Glutamatergic neuron (in vitro differentiated cells): ENCODE measurements at regions not wholly inside any gene's neighbourhood (a gene's known extent, or its start where the extent isn't known, plus 50 kb on each side); places are given as distances from the start of the nearest gene placed in this dataset.

Experiments
- DNase-seq: peaks from one replicate; pipeline ENCODE4 v3.0.0; 2022
- H3K27ac Mint-ChIP-seq: one replicate; pipeline ENCODE4 v1.8.0; 2020; ENCODE audit warnings: mild to moderate bottlenecking, mixed read lengths, inconsistent platforms; ENCODE audit not compliant: unreplicated experiment
- H3K27me3 Mint-ChIP-seq: one replicate; pipeline ENCODE4 v1.8.0; 2020; ENCODE audit warnings: mild to moderate bottlenecking, moderate library complexity, mixed read lengths, inconsistent platforms; ENCODE audit not compliant: unreplicated experiment
- H3K36me3 Mint-ChIP-seq: one replicate; pipeline ENCODE4 v1.8.0; 2020; ENCODE audit warnings: mild to moderate bottlenecking, mixed read lengths, inconsistent platforms; ENCODE audit not compliant: unreplicated experiment
- H3K4me1 Mint-ChIP-seq: one replicate; pipeline ENCODE4 v1.8.0; 2020; ENCODE audit warnings: mild to moderate bottlenecking, low read depth, mixed read lengths, inconsistent platforms; ENCODE audit not compliant: unreplicated experiment
- H3K4me3 Mint-ChIP-seq: one replicate; pipeline ENCODE4 v1.8.0; 2020; ENCODE audit warnings: mild to moderate bottlenecking, mixed read lengths, inconsistent platforms; ENCODE audit not compliant: unreplicated experiment
- H3K9me3 Mint-ChIP-seq: one replicate; pipeline ENCODE4 v1.8.0; 2020; ENCODE audit warnings: mild to moderate bottlenecking, moderate library complexity, mixed read lengths, inconsistent platforms; ENCODE audit not compliant: unreplicated experiment
- TF ChIP-seq, protein P1 (sequence below): fragments of 200-600 bp; sonication (generic); IDR thresholded peaks from one replicate; pipeline ENCODE4 v1.5.0; 2021; ENCODE audit not compliant: partially characterized antibody, unreplicated experiment

DNA sequence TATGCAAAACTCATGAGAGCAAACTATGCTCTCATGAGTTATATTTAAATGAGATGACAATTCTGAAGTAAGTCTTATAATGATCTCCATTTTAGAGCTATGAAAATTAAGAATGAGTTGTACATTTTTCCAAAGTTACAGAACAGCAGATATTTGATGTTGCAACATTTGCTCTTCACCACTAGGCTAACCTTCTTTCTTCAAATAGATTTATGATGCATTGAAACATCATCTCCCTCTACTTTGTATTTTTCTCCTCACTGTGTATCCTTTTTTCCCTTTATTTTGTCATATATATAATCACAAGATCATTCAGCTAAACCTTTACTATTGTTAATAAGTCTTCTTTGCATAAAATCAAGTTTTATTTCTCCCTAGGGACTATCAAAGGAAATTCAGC is 497.7 kb upstream of the TYRP1 start:
- no peak for DNase-seq
- H3K27me3 Mint-ChIP-seq = no peaks in the 10 kb centered on the region
- H3K4me1 Mint-ChIP-seq = peaks cover 10% of the 10 kb centered on the region
- TF ChIP-seq, protein P1, sequence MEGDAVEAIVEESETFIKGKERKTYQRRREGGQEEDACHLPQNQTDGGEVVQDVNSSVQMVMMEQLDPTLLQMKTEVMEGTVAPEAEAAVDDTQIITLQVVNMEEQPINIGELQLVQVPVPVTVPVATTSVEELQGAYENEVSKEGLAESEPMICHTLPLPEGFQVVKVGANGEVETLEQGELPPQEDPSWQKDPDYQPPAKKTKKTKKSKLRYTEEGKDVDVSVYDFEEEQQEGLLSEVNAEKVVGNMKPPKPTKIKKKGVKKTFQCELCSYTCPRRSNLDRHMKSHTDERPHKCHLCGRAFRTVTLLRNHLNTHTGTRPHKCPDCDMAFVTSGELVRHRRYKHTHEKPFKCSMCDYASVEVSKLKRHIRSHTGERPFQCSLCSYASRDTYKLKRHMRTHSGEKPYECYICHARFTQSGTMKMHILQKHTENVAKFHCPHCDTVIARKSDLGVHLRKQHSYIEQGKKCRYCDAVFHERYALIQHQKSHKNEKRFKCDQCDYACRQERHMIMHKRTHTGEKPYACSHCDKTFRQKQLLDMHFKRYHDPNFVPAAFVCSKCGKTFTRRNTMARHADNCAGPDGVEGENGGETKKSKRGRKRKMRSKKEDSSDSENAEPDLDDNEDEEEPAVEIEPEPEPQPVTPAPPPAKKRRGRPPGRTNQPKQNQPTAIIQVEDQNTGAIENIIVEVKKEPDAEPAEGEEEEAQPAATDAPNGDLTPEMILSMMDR = peak; percentile 54
- H3K27ac Mint-ChIP-seq = no peak overlapping the region
- no peak overlapping the region for H3K4me3 Mint-ChIP-seq
- no peaks in the 10 kb centered on the region for H3K9me3 Mint-ChIP-seq
- H3K36me3 Mint-ChIP-seq = no peaks in the 10 kb centered on the region

DNA sequence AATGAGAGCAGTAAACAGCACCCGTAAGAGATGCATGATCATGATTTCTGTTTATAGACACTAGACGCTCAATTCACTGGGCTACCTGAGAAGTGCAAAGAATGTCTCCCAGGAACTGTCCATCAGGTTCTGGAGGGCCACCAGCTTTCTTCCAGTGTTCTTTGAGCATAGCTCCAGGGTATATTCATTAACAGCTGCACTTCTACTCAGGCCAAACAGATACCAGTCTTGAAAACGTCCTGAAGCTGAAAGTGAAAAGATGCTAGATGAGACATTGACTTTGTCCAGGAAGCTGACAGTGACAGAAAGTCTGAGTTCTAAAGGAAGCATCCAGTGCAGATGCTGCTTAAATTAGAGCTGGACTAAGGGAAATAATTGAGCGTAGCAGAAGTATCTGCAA is 488.7 kb upstream of the TYRP1 start:
- H3K4me3 Mint-ChIP-seq = no peak overlapping the region
- TF ChIP-seq, protein P1 = no peak
- peaks cover 1% of the 10 kb centered on the region for H3K27me3 Mint-ChIP-seq
- no peaks in the 10 kb centered on the region for H3K36me3 Mint-ChIP-seq
- no peak overlapping the region for H3K27ac Mint-ChIP-seq
- H3K4me1 Mint-ChIP-seq = no peaks in the 10 kb centered on the region
- no peaks in the 10 kb centered on the region for H3K9me3 Mint-ChIP-seq
- no peak for DNase-seq

DNA sequence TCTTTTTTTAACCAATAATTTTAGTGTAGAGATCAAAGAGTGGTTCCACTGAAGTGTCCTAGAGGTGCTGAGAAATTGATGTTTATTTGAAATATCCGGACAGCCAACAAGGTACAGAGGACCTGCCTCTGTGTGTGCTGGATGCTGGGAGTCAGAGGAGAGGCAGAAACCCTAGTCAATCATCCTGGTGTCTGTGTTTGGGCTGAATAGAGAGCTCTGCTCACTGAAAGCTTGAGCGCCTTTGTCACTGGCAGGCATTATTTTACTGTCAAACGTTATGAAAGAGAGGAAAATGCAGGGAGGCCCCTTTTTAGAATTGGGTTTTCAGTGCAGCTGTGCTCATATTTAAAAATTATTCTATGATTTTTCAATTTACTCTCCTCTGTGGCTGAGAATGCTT is 480.3 kb upstream of the TYRP1 start:
- Mint-ChIP-seq H3K27ac (no peak overlapping the region), H3K27me3 (no peaks in the 10 kb centered on the region), H3K36me3 (no peaks in the 10 kb centered on the region), H3K4me1 (no peaks in the 10 kb centered on the region), H3K9me3 (peaks cover 5% of the 10 kb centered on the region), H3K4me3 (no peak overlapping the region)
- DNase-seq = no peak
- TF ChIP-seq, protein P1 = no peak

DNA sequence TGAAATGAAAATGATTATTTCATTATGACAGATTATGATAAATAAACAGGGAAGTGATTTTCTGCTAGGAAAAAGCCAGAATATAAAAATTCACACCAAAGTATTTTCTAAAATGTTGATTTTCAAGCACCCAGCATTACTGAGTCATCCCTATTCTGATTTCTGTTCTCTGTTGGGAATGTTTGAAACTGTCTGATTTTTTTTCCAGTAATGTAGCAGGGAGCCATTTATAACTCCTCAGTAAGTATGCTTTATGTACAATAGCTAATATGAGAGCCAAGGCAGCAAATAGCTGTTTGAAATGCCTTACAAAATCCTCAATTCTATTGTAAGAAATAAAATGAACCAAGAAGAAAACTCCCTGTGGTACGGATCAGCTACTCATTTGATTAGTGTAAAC is 471.7 kb upstream of the TYRP1 start:
- no peak overlapping the region for H3K27ac Mint-ChIP-seq
- H3K9me3 Mint-ChIP-seq = no peaks in the 10 kb centered on the region
- DNase-seq = no peak
- TF ChIP-seq, protein P1 = no peak
- no peak overlapping the region for H3K4me3 Mint-ChIP-seq
- H3K27me3 Mint-ChIP-seq = no peaks in the 10 kb centered on the region
- peaks cover 4% of the 10 kb centered on the region for H3K4me1 Mint-ChIP-seq
- H3K36me3 Mint-ChIP-seq = no peaks in the 10 kb centered on the region

DNA sequence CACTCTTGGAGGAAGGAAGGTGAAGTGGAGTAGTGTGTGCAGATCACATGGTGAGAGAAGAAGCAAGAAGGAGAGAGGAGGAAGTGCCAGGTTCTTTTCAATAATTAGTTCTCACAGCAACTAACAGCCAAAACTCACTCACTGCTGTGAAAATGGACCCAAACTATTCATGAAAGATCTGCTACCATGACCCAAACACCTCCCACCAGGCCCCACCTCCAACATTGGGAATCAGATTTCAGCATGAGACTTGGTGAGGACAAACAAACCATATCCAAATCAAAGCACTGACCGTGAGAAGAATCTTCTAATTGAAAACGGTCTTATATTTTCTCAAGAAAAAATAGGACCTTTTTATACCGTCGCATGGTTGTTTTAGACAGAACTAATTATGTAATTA is 468.7 kb upstream of the TYRP1 start:
- no peak overlapping the region for H3K4me3 Mint-ChIP-seq
- no peaks in the 10 kb centered on the region for H3K9me3 Mint-ChIP-seq
- H3K4me1 Mint-ChIP-seq = peaks cover 4% of the 10 kb centered on the region
- no peaks in the 10 kb centered on the region for H3K27me3 Mint-ChIP-seq
- no peak overlapping the region for H3K27ac Mint-ChIP-seq
- no peaks in the 10 kb centered on the region for H3K36me3 Mint-ChIP-seq
- no peak for DNase-seq
- TF ChIP-seq, protein P1 = no peak
